Forelimb muscle (tissue), 1 donor: ENCODE measurements at regions not wholly inside any gene's neighbourhood (a gene's known extent, or its start where the extent isn't known, plus 50 kb on each side); places are given as distances from the start of the nearest gene placed in this dataset.

Source experiments
- DNase-seq: peaks from one replicate; pipeline ENCODE4 v3.0.0-alpha.2; 2013; ENCODE audit warnings: low read depth

DNA sequence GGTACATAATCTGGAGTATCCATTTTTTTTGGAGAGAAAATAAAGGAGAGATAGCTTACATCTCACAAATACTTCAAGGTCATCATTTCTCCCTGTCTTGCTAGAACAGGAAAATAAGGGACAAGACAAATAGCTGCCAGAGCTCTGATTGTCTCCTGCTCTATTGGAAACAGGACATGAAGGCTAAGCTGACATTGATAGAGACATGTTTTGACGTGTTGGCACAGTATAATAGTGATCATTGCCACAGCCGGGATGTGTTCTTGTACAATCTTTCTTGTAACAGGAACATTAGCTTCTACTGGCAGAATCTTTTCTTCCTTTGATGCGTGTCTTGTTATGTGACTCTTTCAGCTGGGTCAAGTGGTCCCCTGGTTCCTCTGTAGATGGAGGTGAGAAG is 279.3 kb upstream of the MTPN start:
- no peak for DNase-seq

DNA sequence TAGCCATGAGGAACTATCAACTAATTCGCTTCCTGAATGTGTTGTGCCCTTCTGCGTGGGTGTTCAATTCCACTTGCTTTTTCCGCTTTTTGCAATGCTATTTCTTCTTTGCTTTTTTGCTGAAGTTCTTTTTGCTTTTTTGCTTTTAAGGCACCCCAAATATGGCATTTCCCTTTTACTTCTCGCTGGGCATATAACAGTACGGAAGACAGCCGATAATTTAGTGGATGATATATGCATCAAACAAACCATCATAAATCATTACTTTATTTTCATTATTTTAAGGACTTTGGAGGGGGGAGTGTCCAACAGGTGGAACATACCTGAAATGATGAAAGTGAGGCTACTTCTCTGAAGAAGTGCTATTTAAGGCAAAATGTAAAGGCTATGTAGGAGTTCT is 277.0 kb upstream of the MTPN start:
- no peak for DNase-seq

DNA sequence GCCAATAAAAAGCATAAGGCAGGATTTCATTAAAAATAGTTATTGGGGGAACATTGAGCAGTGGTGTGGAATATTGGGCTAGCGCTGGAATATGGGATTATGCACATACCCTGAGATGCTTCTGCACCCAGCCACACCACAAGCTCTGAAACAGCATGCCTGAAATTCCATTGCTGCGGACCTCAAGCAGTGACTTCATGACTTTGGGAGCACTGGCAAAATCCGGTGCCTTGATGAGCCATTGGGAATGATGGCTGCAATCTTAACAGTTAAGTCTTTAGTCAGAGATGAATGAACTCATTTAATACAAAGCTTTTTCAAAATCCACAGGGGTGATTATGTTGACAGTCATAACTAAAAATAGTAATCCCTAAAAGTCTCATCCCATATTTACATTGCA is 274.7 kb upstream of the MTPN start:
- DNase-seq: no peak

DNA sequence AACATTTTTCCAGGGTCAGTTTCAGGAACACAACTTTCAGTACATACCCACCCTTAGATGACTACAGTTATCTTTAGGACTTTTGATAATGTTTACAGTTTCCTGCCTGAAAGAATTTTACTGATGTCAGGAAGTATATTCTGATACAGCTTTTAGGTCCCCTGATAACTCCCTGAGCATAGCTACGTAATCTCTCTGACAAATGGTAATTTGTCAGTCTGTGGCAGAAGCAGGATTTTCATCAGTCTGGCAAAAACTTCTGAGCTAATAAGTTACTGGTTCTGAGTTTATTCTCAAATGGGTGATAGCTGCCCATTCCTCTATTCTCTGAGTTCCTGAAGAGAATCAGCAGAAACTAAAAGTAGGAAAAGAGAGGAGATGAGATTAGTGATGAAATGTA is 270.1 kb upstream of the MTPN start:
- DNase-seq: no peak

DNA sequence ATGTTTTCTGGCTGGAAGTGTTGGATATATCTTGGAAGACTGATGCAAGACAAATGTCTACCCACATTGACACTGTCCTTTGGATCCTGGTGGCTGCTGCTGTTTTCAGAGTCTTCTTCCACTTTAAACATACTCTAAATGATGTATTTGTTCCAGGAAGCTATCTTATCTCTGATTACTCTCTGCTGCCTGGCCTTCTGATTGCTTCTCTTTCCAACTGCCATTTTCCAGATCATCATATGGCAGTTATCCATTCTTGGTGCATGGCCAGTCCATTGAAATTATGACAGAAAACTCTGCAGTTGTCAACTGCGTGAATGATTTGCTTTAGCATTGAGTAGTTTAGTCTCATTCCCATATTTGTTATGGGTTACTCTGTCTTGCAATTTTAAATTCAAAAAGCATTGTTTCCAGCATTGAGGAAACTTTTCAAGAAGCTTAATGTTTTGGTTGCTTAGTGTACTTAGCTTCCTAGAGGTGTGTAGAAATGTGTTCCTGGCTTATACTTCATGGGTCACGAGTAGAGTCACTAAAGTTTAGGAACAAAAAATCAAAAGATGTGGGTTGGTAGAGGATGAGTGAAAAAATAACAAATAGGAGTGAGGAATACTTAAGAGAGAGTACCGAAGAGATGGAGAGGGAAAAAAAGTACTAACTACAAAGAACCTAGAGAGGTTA is 268.3 kb upstream of the MTPN start:
- no peak for DNase-seq

DNA sequence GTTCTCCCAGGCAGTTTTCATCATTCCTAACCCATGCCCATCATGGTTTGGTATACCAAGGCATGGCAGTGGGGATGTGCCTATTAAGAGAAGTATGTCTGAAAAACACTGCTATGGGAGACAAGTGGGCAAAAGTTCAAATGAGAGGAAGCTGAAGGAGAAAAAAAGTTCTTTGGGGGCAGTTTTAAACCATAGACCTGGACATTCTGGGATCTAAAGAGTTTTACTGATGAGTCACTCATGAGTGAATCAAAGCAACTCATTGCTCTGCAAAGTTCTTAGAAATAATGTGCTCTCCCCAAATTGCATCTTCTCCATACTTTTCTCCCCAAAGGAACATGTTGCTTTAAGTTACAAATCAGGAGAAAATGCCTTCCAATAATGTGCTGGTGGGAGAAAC is 256.9 kb upstream of the MTPN start:
- no peak for DNase-seq

DNA sequence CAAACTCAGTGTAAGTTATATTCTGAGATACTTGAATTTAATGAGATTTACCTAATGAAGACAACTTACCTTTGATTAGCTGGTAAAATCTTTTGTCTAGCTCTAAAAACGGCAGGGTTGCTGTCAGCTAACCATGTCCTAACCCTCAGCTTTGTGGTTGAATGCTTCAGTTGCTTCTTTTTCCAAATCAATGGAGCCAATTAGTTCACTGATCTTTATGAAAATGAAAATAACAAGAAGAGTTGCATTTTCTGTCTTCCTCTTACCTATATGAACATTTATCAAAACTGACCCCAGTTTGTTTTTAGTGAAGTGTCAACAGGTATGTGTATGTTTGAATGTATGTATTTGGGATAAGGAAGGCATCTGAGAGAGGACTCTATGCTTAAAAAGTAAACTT is 253.1 kb upstream of the MTPN start:
- DNase-seq: no peak

DNA sequence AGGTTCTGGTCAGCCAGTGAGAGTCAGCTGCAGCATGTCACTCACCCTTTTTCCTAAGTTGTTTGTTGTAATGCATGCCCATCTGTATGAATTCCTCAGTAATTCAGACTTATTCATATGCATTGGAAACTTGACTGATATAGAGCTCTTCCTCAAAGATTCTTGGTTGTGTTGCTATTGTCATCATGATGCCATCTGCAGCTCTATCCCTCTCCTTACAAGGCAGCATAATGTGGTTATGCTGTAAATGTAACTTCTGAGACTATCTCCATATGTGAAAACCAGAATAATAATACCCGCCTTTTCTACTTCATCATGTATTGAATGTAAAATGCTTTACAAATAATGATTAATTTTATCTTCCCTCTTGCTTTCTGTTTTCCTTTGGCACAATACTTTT is 252.6 kb upstream of the MTPN start:
- no peak for DNase-seq

DNA sequence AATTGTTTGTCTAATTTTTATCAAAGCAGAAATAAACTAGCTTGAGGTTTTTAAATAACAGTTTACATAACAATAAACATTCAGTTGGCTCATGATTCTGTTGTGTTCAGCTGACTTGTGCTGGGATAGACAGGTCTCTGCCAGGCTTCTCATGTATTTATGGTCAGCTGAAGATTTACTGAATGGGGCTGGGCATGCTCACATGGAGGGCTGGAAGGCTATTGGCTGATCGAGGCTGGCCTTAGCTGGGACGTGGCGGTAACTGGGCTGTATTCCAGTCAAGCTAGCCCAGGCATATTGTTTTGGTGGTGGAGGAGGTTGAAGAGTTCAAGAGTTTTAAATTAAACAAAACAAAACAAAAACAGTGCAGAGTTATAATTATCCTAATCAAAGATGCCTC is 251.0 kb upstream of the MTPN start:
- no peak for DNase-seq

DNA sequence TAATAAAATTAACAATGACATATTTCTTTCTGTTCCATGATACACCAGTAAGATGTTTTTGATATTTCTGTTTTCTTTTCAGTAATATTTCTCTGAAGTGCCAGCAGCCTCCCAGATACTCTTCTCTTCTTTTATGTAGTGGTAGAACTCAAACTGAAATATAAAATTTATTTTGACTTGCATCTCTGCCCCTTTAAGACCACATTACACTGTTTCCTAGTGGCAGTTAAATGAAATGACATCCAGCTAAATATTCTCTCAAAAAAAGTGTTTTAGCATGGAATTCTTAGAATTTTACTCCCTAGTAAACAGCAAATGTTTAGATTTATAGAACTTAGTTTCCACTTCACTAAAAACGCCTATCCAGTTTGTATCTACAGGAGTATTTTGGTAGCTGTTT is 237.2 kb upstream of the MTPN start:
- no peak for DNase-seq

DNA sequence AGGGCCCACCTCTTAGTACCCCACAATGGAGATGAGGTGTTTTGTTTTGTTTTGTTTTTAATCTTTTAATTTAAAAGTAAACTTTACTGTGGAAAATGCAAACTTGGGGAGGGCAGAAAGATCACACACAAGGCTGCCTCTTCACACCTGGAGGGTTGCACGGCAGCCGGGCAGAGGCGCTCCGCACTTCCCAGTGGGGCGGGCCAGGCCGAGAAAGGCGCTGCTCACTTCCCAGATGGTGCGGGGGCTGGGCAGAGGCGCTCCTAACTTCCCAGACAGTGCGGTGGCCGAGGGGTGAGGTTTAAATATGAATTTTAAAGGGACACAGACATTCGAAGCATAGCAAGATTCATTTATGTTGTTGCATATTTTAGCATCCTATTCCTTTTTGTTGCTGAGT is 235.9 kb upstream of the MTPN start:
- DNase-seq: no peak

DNA sequence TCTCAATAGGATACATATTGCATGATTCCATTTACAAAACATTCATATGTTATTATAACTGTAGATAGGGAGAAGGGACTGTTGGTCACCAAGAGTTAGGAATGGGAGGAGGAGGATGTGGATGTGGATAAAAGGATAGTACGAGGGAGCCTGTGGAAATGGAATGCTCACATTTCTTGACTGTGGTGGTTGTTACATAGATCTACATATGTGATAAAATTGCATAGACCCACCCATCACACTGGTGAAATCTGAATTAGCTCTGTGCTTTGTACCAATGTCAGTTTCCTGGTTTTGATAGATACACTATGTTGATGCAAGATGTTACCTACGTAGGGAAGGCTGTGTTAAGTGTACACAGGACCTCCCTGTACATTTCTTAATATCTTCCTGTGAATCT is 233.5 kb upstream of the MTPN start:
- DNase-seq: no peak

DNA sequence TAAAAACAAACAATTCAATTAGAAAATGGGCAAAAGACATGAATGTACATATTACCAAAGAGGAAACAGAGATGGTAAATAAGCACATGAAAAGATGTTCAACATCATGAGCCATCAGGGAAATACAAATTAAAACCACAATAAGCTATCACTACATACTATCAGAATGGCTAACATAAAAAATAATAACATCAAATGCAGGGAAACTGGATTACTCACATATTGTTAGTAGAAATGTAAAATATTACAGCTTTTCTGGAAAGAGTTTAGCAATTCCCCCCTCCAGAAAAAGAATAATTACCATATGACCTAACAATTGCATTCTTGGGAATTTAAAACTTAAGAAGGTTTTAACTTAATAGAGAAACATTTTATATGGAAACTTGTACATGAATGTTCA is 232.9 kb upstream of the MTPN start:
- no peak for DNase-seq

DNA sequence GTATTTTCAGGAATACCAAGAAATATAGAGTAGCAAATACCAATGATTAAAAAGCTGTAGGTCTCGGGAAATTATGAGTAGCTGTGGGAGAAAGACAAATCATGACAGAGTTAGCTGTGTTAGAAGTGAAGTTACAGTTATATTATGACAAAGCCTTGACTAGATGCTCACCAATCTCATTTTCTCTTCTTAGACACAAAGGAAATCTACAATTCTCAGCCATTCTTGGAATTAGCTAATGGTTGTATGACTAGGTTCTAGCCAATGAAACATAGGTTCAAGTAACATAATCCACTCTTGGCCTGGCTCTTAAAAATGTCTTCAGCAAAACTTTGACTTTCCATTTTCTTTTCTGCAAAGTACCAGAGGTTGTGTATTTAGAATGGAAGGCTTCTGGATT is 228.8 kb upstream of the MTPN start:
- no peak for DNase-seq

DNA sequence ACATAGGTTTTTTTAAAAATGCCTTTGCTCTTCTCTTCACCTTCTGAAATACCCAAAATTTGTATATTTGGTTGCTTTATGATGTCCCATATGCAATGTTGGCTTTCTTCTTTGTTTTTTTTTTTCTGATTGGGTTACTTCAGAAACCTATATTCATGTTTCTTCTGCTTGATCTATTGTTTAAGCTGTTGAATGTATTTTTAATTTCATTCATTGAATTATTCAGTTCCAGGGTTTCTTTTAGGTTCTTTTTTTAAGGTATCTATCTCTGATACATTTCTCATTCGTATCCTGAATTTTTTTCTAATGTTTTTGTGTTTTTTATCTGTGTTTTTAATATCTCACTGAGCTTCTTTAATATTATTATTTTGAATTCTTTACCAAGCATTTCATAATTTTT is 221.0 kb upstream of the MTPN start:
- no peak for DNase-seq

DNA sequence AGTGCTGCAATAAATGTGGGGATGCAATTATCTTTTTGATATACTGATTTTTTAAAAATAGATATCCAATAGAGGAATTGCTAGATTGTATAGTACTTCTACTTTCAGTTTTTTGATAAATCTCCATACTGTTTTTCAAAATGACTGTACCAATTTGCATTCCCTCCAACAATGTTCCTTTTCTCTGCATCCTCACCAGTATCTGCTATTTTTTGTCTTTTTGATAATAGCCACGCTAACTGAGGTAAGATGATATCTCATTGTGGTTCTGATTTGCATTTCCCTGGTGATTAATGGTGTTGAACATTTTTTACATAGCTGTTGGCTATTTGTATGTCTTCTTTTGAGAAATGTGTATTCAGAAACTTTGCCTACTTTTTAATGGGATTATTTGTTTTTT is 217.7 kb upstream of the MTPN start:
- no peak for DNase-seq

DNA sequence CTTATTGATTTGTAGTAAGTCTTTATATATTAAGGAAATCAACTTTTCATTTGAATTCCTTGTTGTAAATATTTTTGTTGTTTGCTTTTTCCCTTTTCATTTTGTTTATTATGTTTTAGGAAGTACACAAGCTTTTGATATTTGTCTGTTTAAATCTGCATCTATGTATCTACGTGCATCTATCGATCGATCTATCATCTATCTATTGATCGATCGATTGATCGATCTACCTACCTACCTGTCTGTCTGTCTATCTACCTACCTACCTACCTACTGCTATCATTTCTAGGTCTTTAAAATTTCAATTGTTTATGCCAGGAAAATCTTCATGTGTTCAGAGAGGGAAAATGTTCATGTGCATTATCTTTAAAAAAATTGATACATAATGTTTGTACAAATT is 216.8 kb upstream of the MTPN start:
- DNase-seq: no peak

DNA sequence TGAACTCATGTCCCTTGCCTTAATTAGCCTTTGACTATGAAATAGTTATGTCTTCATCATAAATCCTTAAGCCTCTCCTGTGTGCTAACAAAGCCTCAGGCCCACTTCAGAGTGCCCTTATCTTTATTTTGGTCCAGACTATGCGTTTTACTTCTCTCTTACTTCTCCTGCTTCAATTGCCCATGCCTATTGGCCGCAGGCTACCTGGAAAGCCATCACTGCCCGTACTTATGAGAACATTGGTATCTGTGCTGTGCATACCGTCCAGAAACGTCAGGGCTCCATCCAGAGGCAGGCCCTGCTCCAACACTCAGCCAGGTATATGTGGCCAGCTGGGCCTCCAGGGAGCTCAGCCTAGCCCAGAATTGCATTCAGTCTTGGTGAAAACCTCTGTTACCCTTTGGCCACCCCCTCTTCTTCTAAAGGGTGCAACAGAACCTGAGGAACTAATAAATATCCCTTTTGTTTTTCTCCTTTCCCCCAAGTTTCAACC is 212.4 kb upstream of the MTPN start:
- no peak for DNase-seq

DNA sequence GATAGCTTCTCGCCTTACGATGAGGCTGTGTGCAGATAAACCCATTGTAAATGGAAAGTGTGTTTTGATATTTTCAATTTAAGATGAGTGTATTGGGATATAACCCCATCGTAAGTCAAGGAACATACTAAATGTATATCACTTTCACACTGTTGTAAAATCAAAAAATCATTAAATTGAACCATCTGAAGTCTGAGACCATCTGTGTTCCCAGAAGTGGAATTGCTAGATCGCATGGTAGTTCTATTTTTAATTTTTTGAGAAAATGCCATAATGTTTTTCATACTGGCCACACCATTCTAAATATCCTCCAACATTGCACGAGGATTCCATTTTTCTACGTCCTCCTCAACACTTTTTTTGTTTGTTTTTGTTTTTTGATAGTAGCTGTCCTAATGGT is 209.1 kb upstream of the MTPN start:
- no peak for DNase-seq

DNA sequence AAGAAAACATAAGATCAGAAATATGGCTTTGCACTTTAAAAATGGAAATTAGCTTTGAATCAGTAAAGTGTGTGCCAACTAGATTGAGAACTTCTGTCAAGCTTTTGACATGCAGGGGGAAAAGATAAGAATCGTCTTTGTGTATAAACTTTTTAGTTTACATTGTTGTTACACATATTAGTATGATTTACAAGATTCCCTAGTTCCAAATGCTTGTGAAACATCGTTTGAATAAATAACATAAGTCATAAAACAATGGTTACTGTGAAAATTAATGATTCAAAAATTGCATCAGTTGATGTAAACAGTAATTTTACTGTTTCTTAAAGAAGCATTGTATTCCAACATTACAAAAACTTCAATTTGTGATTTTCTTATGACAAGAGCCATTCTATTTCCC is 207.6 kb upstream of the MTPN start:
- no peak for DNase-seq

DNA sequence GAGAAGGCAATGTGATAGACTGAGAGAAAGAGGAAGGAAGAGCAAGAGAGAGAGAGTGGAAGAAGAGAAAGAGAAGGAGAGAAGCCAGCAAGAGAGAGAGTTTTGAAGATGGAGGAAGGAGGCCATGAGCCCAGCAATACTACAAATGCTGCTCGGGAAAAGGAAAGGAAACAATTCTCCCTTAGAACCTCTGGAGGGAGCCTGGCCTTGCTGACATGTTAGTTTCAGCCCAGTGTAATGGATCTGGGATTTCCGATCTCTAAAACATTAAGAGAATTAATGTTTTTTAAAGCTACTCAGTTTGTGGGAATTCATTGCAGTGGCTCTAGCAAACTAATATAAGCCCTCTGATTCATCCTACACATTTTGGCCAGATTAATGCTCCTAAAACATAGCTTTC is 206.8 kb upstream of the MTPN start:
- no peak for DNase-seq

DNA sequence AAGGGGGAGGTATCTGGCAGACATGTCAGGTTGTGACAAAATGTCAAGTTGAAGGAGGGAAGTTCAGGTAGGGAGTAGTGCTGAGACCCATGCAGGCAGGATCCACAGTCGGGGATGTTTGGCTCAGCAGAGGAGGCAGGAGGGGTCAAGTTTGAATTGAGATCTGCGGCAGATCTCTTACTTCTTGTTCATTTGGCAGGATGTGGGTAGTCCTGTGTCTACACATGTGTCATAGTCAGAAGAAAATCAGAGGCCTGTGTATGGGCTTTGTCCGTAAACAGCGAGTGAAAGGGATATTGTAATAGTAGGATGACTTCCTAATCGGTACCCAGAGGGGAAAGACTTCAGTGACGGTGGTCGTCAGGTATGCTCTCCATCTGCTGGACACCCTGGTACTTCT is 203.8 kb upstream of the MTPN start:
- no peak for DNase-seq

DNA sequence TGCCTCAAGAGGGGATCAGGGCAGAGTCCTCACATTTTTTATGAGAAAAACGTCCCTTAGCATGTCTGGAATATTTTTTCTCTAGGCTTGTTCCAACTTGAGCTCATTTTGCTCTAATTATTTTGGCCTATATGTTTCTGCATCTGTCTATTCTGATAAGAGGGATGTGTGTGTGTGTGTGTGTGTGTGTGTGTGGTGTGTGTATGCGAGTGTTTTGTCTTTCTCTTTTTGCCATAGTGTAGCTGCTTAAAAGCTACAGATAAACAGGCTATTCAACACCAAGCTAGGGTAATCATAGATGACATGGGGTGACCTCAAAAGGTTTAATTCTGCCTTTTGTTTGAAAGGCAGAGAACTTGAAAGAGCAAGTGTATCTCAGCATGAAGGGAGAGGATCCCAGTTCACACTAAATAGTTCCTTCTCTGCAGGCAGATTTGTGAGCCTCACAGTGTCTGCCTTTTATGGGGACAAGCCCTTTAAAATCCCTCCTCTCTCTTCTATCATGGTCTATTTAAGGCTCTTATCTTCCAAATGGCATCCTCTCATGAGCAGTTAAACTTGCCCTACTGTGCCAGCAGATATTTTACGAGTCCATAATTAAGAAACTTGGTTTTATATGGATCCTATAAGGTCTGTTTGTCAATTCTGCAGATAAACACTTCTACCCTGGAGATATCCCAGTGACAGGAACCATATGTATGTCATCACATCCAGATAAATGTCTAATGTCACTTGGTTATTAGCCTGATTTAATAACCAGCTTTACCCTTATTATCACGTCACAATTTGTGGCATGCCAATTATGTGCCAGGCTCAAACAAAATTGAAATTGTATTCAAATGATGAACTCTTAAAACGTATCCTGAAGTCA is 202.9 kb upstream of the MTPN start:
- no peak for DNase-seq

DNA sequence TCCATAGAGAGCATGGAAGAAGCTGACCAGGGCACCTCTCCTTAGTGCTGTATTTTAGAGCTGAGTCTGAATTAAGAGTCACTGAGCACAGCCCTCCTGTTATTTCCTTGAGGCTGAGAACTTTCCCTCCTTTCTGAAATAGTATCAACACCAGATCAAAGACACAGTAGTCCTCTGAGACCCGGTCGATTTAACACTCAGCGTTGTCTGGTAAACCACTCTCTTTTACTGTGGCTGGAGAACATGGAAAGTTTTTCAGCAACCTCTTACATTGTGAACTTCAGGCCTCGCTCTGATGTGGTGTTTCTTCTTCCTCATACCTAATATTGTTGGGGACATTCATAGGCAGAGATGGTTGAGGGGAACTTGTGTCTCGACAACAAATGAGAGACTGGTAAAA is 202.0 kb upstream of the MTPN start:
- no peak for DNase-seq
